GM12872 (cell line): ENCODE measurements at regions not wholly inside any gene's neighbourhood (a gene's known extent, or its start where the extent isn't known, plus 50 kb on each side); places are given as distances from the start of the nearest gene placed in this dataset.

Source experiments
- TF ChIP-seq, protein P1 (sequence below): IDR thresholded peaks from 3 replicates; pipeline ENCODE4 v1.5.1; 2011; ENCODE audit warnings: low read depth, mild to moderate bottlenecking, low read length, moderate library complexity; ENCODE audit not compliant: insufficient read depth

DNA sequence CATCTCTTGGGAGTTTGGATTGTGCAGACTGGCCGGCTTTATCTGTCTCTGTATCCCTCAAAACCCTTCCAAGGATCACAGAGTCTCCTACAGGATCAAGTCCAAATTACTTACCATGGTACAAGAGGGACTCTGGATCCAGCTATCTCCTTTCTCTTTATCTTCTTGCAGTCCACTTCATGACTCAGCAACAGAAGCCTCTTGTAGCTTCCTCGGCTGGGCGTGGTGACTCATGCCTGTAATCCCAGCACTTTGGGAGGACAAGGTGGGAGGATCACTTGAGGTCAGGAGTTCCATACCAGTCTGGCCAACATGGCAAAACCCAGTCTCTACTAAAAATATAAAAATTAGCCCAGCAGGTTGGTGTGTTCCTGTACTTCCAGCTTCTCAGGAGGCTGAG, 189.7 kb downstream of the BCAT1 start:
- TF ChIP-seq, protein P1, sequence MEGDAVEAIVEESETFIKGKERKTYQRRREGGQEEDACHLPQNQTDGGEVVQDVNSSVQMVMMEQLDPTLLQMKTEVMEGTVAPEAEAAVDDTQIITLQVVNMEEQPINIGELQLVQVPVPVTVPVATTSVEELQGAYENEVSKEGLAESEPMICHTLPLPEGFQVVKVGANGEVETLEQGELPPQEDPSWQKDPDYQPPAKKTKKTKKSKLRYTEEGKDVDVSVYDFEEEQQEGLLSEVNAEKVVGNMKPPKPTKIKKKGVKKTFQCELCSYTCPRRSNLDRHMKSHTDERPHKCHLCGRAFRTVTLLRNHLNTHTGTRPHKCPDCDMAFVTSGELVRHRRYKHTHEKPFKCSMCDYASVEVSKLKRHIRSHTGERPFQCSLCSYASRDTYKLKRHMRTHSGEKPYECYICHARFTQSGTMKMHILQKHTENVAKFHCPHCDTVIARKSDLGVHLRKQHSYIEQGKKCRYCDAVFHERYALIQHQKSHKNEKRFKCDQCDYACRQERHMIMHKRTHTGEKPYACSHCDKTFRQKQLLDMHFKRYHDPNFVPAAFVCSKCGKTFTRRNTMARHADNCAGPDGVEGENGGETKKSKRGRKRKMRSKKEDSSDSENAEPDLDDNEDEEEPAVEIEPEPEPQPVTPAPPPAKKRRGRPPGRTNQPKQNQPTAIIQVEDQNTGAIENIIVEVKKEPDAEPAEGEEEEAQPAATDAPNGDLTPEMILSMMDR = no peak

DNA sequence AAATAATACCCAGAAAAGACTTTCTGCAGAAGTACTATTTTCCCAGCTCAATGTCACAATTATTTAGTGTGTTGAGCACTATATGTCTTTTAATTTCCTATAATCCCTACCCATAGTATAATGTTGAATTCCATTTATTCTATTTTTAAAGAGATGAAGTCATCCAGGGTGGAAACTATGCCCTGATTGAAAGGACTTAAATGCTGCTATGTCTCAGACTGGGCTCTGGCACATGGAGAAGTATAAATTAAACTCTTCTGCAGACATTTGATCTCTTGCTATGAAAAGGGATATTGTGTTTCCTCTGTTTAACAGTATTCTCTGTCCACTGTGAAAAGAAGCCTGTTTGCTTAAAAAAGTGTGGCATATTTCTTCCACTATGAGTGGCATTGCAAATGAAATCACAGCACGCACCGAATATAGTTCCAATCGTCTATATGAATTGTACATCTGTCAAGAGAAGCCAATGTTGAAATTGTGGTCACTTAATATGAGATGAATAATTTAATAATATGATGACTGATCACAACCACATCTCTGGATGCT, 192.3 kb downstream of the BCAT1 start:
- TF ChIP-seq, protein P1 = no peak

DNA sequence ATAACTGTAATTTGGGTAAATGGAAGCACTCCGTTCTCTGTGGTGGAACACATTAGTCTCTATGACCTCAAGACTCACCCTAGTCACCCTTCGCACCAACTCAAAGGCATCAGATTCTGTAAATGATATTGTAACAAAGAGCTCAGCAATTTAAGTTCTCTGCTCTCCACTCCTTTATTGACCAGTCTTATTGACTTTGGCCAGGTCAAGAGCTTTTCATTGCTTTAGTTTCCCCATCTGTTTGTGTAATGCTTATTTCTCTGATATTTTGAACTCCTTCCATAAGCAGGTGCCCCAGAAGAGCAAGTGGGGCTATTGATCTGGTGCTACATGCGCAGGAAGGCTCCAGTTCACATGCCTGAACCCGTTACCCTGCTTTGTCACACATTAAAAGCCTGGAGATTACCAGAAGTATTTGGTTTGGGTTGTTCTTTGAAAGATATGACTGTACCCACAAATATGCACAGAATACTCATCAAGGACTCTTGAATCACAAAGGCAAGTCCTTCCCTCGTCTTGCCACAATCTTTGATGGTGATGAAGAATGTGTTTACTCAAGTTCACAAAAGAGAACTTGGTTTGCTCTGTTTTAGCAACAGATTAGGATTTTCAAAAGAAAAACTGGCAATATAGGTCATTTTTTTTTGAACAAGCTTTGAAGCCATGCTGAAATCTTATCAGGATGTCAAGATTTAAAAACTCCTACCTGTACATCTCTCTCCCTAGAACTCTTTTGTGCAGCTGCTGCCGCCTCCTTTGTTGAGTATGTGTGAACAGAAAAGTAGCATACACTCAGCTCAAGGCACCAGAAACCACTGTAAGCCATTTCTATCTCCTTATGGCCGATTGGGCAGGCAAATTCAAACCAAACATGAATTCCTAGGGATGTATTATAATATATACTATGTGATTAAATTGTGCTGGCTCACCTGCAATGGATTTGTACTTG, 193.9 kb downstream of the BCAT1 start:
- TF ChIP-seq, protein P1 = no peak

DNA sequence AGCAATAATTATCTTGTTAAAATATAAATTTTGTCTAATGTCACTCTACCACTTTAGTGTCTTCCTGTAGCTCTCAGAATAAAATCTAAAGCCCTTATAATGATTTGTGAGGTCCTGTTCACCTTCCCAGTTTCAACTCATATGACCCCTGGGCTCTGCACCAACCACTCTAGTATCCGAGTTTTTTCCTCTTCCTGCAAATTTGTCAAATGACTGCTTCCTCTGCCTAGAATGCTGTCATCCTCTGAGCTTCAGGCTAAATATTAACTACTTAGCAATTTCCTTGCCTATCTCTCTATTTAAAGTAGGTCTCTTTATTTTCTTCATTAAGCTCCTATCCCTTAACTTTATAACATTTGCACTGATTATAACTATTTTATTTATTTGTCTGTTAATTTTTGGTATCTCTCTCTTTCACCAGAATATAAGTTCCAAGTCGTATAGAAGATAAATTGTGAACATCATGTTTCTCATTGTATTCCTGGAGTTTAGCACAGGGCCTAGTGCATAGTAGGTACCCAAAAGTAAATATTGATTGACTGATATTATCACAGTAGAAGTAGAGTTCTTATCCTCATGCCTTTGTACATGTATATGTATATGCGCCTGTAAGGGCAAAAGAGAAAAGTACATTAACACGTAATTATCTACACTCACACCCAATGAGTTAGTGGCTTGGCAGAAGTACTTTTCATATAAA, 196.0 kb downstream of the BCAT1 start:
- TF ChIP-seq, protein P1 = no peak

DNA sequence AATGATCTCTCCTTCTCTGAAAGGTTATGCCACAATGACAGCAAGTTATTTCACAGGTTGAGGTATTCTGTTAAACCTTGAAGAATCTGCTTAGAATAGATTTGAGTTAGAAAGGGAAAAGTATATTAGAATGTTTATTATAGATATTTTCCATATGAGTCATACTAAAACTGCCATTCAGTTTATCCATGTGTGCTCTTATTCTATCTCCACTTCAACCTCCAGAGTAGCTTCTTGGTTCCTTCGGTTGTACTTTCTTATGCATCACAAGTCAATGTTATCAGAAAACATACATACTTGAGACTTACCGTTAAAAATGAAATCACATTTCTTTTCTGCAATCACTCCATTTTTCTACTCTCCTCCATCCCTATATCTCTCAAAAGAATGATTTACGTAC, 197.7 kb downstream of the BCAT1 start:
- TF ChIP-seq, protein P1 = no peak

DNA sequence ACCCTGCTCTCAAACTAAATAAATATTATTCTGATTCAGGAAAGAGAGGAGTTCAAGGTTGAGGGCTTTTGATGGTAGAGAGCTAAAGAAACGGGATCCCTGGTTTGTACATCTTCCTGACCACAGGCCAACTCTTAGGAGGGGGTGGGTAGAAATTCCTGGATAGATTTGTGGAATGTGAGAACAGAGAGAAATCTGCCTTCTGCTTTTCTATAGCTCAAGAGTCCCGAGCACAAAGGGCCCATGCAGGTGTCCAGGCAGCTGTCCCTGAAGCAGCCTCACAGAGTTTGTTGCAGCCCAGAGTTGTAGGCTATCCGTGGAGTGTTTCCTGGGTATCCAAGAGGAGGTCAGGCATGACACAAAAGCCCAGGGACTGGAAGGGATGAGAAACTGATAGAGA, 198.6 kb downstream of the BCAT1 start:
- TF ChIP-seq, protein P1 = no peak

DNA sequence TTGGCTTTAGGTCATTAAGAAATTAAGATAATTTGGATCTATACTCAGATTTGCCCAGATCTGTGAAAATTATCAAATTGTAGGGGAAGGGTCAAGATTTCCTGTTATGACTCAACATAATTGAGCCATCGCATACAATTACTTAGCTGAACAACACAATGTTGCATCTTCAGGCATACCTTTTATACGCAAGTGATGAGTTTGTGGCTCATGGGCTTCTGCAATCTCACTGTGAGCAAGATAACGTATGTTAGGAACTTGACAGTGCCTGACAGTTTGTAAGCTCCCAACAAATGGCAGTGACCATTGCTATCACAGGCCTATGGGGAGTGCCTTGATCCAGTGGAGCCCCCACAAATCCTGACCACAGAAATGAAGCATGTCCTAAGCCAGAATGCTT, 199.7 kb downstream of the BCAT1 start:
- TF ChIP-seq, protein P1 = no peak
